ENCODE measurements at regions not wholly inside any gene's neighbourhood (a gene's known extent, or its start where the extent isn't known, plus 50 kb on each side); places are given as distances from the start of the nearest gene placed in this dataset.

- H3K36me3 Mint-ChIP-seq: no peaks in the 10 kb centered on the region
- H3K9me3 Mint-ChIP-seq: no peaks in the 10 kb centered on the region
- peak overlapping the region; percentile 33 for H3K27ac Mint-ChIP-seq
- H3K4me3 Mint-ChIP-seq: no peak overlapping the region
- DNase-seq (ENCODE audit: low spot score in 2 of 2, unreplicated experiment in 2 of 2): no peak
- peaks cover 35% of the 10 kb centered on the region for H3K4me1 Mint-ChIP-seq
- no peaks in the 10 kb centered on the region for H3K27me3 Mint-ChIP-seq (ENCODE audit: low read depth)
- no peak for TF ChIP-seq CTCF (IDR thresholded peaks at IDR 0.05; ENCODE audit: unreplicated experiment)
Measured at GRCh38 chr1:10899490-10900250, 103.2 kb upstream of the CASZ1 start.

GRCh38 chr1:10900251-10900651 lies 103.8 kb upstream of the CASZ1 start:
- Mint-ChIP-seq H3K27ac (no peak overlapping the region), H3K4me3 (no peak overlapping the region), H3K36me3 (no peaks in the 10 kb centered on the region), H3K27me3 (ENCODE audit: low read depth) (no peaks in the 10 kb centered on the region), H3K4me1 (peaks cover 37% of the 10 kb centered on the region), H3K9me3 (no peaks in the 10 kb centered on the region)
- TF ChIP-seq CTCF (IDR thresholded peaks at IDR 0.05; ENCODE audit: unreplicated experiment): no peak
- DNase-seq (ENCODE audit: low spot score in 2 of 2, unreplicated experiment in 2 of 2): no peak

GRCh38 chr1:10900691-10901090 lies 104.2 kb upstream of the CASZ1 start:
- H3K27ac Mint-ChIP-seq: peak overlapping the region; percentile 80
- peak overlapping the region; percentile 33 for H3K4me3 Mint-ChIP-seq
- DNase-seq (ENCODE audit: low spot score in 2 of 2, unreplicated experiment in 2 of 2): no peak
- H3K9me3 Mint-ChIP-seq: no peaks in the 10 kb centered on the region
- H3K4me1 Mint-ChIP-seq: peaks cover 37% of the 10 kb centered on the region
- no peaks in the 10 kb centered on the region for H3K27me3 Mint-ChIP-seq (ENCODE audit: low read depth)
- H3K36me3 Mint-ChIP-seq: no peaks in the 10 kb centered on the region
- TF ChIP-seq CTCF (IDR thresholded peaks at IDR 0.05; ENCODE audit: unreplicated experiment): no peak

GRCh38 chr1:10901091-10901890 lies 104.8 kb upstream of the CASZ1 start:
- DNase-seq (ENCODE audit: low spot score in 2 of 2, unreplicated experiment in 2 of 2): no peak
- Mint-ChIP-seq H3K9me3 (no peaks in the 10 kb centered on the region), H3K4me3 (peak overlapping the region; percentile 33), H3K36me3 (no peaks in the 10 kb centered on the region), H3K27ac (peak overlapping the region; percentile 80), H3K27me3 (ENCODE audit: low read depth) (no peaks in the 10 kb centered on the region), H3K4me1 (peaks cover 36% of the 10 kb centered on the region)
- no peak for TF ChIP-seq CTCF (IDR thresholded peaks at IDR 0.05; ENCODE audit: unreplicated experiment)

- Mint-ChIP-seq H3K4me1 (peaks cover 35% of the 10 kb centered on the region), H3K4me3 (no peak overlapping the region)
- no peak for DNase-seq (ENCODE audit: low spot score in 2 of 2, unreplicated experiment in 2 of 2)
Measured at GRCh38 chr1:10901891-10902805, 105.7 kb upstream of the CASZ1 start.

More at GRCh38 chr1:10901891-10902805, 105.7 kb upstream of the CASZ1 start:
- TF ChIP-seq CTCF (IDR thresholded peaks at IDR 0.05; ENCODE audit: unreplicated experiment): no peak
- Mint-ChIP-seq H3K36me3 (no peaks in the 10 kb centered on the region), H3K27me3 (ENCODE audit: low read depth) (no peaks in the 10 kb centered on the region), H3K27ac (no peak overlapping the region), H3K9me3 (no peaks in the 10 kb centered on the region)

Data from mesothelial cell of epicardium (in vitro differentiated cells).